Esophagus muscularis mucosa (tissue), 4 donors: ENCODE measurements at regions not wholly inside any gene's neighbourhood (a gene's known extent, or its start where the extent isn't known, plus 50 kb on each side); places are given as distances from the start of the nearest gene placed in this dataset.

Source experiments
- CTCF ChIP-seq, 3 experiments: fragments of 200-600 bp in 2 of 3; fragments of 450-650 bp in 1 of 3; sonication (generic) in 2 of 3; IDR thresholded peaks; one replicate each; pipeline ENCODE4 v1.5.1; 2017 to 2019; ENCODE audit warnings: antibody characterized with exemption in 3 of 3, mild to moderate bottlenecking in 2 of 3, moderate library complexity in 1 of 3
- EP300 ChIP-seq: sonication (generic); formaldehyde crosslinking; IDR thresholded peaks from one replicate; pipeline ENCODE4 v1.6.1; 2017; ENCODE audit warnings: antibody characterized with exemption
- POLR2A ChIP-seq: fragments of 450-650 bp; IDR thresholded peaks from one replicate; pipeline ENCODE4 v1.6.1; 2017; ENCODE audit warnings: antibody characterized with exemption, moderate library complexity, mild to moderate bottlenecking, low read depth

- no peak for TF ChIP-seq CTCF (IDR thresholded peaks at IDR 0.05)
- TF ChIP-seq POLR2A: no peak
- TF ChIP-seq EP300: no peak
Measured at GRCh38 chr6:27765028-27765590, 147.1 kb downstream of the OR2B2 start.
